Fibroblast of mammary gland (primary cell): ENCODE measurements at regions not wholly inside any gene's neighbourhood (a gene's known extent, or its start where the extent isn't known, plus 50 kb on each side); places are given as distances from the start of the nearest gene placed in this dataset.

ENCODE experiments used
- DNase-seq: peaks from one replicate; pipeline ENCODE4 v3.0.0-alpha.2; 2010; ENCODE audit warnings: low read depth
- H3K4me3 ChIP-seq: 2 replicates; pipeline ENCODE4 v1.5.1; 2011; ENCODE audit warnings: low read depth, mild to moderate bottlenecking, low read length, moderate library complexity; ENCODE audit not compliant: control insufficient read depth
- CTCF ChIP-seq: conservative IDR thresholded peaks from 2 replicates; pipeline ENCODE4 v1.5.1; 2011; ENCODE audit warnings: low read depth, low read length, inconsistent platforms; ENCODE audit not compliant: control insufficient read depth, insufficient read depth

- DNase-seq, result peak; percentile 28
- no peak for TF ChIP-seq CTCF
These were observed 689.6 kb downstream of the SORCS1 start for GRCh38 chr10:106474876-106475275.

GRCh38 chr10:106473129-106473685 lies 691.3 kb downstream of the SORCS1 start:
- H3K4me3 ChIP-seq, result no peak overlapping the region
- DNase-seq, result no peak
- no peak for TF ChIP-seq CTCF

More at GRCh38 chr10:106474876-106475275, 689.6 kb downstream of the SORCS1 start:
- H3K4me3 ChIP-seq, result no peak overlapping the region

GRCh38 chr10:106467506-106467905 lies 697.0 kb downstream of the SORCS1 start:
- no peak overlapping the region for H3K4me3 ChIP-seq
- no peak for DNase-seq
- TF ChIP-seq CTCF, result no peak

GRCh38 chr10:106457522-106457921 lies 707.0 kb downstream of the SORCS1 start:
- no peak for DNase-seq
- H3K4me3 ChIP-seq, result no peak overlapping the region
- TF ChIP-seq CTCF, result no peak

GRCh38 chr10:106454233-106454632 lies 710.3 kb downstream of the SORCS1 start:
- no peak overlapping the region for H3K4me3 ChIP-seq
- DNase-seq, result no peak
- no peak for TF ChIP-seq CTCF

- peak; percentile 10 for DNase-seq
- H3K4me3 ChIP-seq, result no peak overlapping the region
- no peak for TF ChIP-seq CTCF
These were observed 713.5 kb downstream of the SORCS1 start for GRCh38 chr10:106450966-106451365.

- no peak for TF ChIP-seq CTCF
- no peak for DNase-seq
These were observed 717.6 kb downstream of the SORCS1 start for GRCh38 chr10:106446920-106447319.

More at GRCh38 chr10:106446920-106447319, 717.6 kb downstream of the SORCS1 start:
- no peak overlapping the region for H3K4me3 ChIP-seq
